ENCODE measurements at regions not wholly inside any gene's neighbourhood (a gene's known extent, or its start where the extent isn't known, plus 50 kb on each side); places are given as distances from the start of the nearest gene placed in this dataset.

DNA sequence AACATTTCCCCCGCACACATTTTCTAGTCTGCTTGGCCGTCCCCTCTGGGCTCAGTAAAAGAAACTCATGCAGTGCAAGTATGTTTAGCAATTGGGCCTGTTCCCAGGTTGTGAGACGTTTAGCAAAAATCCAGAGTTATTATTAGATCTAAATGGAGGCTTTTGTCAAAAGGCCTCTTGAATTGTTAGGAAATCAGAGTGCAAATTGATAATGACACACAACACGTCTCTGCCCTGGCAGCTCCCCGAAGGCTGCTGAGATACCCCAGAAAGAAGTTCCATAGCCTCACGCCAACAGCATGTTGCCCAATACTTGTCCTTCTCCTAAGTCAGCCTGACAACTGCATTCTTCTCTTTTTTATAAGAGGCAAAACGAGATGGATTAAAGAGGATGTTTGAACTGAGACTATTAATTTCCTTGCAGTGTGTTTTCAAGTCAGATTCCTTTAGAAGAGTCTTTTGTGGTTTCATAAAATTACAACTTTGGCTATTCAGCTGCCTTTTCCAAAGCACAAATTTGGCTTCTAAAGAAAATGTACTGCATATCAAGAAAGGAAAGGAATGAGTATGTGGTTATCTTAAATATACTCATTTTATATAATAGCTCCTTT lies 202.2 kb downstream of the TRIB2 start:
- TF ChIP-seq, protein P1, sequence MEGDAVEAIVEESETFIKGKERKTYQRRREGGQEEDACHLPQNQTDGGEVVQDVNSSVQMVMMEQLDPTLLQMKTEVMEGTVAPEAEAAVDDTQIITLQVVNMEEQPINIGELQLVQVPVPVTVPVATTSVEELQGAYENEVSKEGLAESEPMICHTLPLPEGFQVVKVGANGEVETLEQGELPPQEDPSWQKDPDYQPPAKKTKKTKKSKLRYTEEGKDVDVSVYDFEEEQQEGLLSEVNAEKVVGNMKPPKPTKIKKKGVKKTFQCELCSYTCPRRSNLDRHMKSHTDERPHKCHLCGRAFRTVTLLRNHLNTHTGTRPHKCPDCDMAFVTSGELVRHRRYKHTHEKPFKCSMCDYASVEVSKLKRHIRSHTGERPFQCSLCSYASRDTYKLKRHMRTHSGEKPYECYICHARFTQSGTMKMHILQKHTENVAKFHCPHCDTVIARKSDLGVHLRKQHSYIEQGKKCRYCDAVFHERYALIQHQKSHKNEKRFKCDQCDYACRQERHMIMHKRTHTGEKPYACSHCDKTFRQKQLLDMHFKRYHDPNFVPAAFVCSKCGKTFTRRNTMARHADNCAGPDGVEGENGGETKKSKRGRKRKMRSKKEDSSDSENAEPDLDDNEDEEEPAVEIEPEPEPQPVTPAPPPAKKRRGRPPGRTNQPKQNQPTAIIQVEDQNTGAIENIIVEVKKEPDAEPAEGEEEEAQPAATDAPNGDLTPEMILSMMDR (IDR thresholded peaks at IDR 0.05 in 2 of 3, conservative IDR thresholded peaks at IDR 0.05 in 1 of 3; ENCODE audit: insufficient read depth in 2 of 3, low read depth in 1 of 3, low read length in 3 of 3): no peak
- no peak for TF ChIP-seq HDAC6 (IDR thresholded peaks at IDR 0.05; ENCODE audit: low read depth, low read length)
